Gastroesophageal sphincter (tissue), 3 donors: ENCODE measurements at regions not wholly inside any gene's neighbourhood (a gene's known extent, or its start where the extent isn't known, plus 50 kb on each side); places are given as distances from the start of the nearest gene placed in this dataset.

Experiments
- CTCF ChIP-seq, 4 experiments: fragments of 200-600 bp in 2 of 4; fragments of 450-650 bp in 2 of 4; sonication (generic) in 1 of 4; IDR thresholded peaks; one replicate each; pipeline ENCODE4 v1.5.1; 2017 to 2019; ENCODE audit warnings: antibody characterized with exemption in 4 of 4, mild to moderate bottlenecking in 2 of 4, moderate library complexity in 2 of 4
- EP300 ChIP-seq: sonication (generic); formaldehyde crosslinking; IDR thresholded peaks from one replicate; pipeline ENCODE4 v1.6.1; 2017; ENCODE audit warnings: antibody characterized with exemption, mild to moderate bottlenecking
- POLR2A ChIP-seq, 2 donors: fragments of 450-650 bp; IDR thresholded peaks; one replicate each; pipeline ENCODE4 v1.6.1; 2017; ENCODE audit warnings: antibody characterized with exemption in 2 of 2, mild to moderate bottlenecking in 2 of 2, moderate library complexity in 1 of 2
- POLR2AphosphoS5 ChIP-seq: sonication (generic); formaldehyde crosslinking; IDR thresholded peaks from one replicate; pipeline ENCODE4 v1.6.1; 2017; ENCODE audit warnings: antibody characterized with exemption

GRCh38 chr2:60318544-60318943, 234.9 kb downstream of the BCL11A start:
- TF ChIP-seq CTCF (IDR thresholded peaks at IDR 0.05) (peak in 1 of 4 experiments; percentile 18), POLR2AphosphoS5 (no peak), POLR2A (IDR thresholded peaks at IDR 0.05) (no peak), EP300 (no peak)
